ENCODE measurements at regions not wholly inside any gene's neighbourhood (a gene's known extent, or its start where the extent isn't known, plus 50 kb on each side); places are given as distances from the start of the nearest gene placed in this dataset.

DNA sequence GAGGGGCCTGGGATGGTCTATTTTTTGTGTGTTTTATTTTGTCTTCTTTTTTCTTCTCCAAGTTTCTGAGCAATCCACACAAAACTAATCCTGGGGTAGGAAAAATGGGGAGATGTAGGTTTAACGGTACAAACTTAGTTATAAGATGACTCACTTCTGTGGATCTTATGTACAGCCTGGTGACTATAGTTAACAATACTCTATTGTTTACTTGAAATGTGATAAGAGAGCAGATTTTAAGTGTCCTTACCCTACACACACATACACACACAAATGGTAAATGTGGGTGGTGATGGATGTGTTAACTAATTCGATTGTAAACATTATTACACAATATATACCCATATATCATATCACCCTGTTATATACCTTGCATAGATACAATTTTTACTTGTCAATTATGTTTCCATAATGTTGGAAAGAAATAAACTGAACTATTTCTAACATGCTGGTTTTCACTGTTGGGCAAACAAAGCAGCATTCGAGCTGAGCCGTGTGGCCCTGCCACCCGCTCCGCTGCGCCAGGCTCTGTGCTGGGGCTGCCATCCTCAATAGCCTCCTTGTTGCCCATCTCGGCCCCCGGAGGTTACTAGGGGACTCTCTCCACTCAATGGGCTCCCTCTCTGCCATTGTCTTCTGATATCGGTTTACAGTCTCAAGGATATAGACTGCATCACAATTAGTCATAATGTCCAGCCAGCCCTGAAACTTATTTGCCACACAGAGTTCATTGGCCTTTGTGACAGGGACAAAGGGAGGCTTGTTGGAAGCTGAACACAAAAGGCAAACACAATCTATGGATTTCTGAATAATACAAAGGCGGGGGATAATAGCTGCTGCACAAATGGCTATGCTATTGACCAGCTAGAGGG lies 380.3 kb upstream of the MAF start:
- ChIA-PET POLR2A (no interaction called here), CTCF (interaction anchor here (0.9 kb wide), 1 partner anchor 9 kb away, joined by 4 read pairs; no protein-coding TSS in a partner anchor)
- Histone ChIP-seq H3K4me3 (ENCODE audit: low read depth, low read length) (no peak overlapping the region), H3K27me3 (ENCODE audit: control insufficient read depth, insufficient read depth, low read length) (no peaks in the 10 kb centered on the region), H3K36me3 (ENCODE audit: control insufficient read depth, insufficient read depth, low read length) (no peaks in the 10 kb centered on the region)
- DNase-seq (ENCODE audit: low read depth) = no peak
- TF ChIP-seq, protein P1, sequence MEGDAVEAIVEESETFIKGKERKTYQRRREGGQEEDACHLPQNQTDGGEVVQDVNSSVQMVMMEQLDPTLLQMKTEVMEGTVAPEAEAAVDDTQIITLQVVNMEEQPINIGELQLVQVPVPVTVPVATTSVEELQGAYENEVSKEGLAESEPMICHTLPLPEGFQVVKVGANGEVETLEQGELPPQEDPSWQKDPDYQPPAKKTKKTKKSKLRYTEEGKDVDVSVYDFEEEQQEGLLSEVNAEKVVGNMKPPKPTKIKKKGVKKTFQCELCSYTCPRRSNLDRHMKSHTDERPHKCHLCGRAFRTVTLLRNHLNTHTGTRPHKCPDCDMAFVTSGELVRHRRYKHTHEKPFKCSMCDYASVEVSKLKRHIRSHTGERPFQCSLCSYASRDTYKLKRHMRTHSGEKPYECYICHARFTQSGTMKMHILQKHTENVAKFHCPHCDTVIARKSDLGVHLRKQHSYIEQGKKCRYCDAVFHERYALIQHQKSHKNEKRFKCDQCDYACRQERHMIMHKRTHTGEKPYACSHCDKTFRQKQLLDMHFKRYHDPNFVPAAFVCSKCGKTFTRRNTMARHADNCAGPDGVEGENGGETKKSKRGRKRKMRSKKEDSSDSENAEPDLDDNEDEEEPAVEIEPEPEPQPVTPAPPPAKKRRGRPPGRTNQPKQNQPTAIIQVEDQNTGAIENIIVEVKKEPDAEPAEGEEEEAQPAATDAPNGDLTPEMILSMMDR (IDR thresholded peaks at IDR 0.05; ENCODE audit: insufficient read depth, low read depth, low read length) = no peak

DNA sequence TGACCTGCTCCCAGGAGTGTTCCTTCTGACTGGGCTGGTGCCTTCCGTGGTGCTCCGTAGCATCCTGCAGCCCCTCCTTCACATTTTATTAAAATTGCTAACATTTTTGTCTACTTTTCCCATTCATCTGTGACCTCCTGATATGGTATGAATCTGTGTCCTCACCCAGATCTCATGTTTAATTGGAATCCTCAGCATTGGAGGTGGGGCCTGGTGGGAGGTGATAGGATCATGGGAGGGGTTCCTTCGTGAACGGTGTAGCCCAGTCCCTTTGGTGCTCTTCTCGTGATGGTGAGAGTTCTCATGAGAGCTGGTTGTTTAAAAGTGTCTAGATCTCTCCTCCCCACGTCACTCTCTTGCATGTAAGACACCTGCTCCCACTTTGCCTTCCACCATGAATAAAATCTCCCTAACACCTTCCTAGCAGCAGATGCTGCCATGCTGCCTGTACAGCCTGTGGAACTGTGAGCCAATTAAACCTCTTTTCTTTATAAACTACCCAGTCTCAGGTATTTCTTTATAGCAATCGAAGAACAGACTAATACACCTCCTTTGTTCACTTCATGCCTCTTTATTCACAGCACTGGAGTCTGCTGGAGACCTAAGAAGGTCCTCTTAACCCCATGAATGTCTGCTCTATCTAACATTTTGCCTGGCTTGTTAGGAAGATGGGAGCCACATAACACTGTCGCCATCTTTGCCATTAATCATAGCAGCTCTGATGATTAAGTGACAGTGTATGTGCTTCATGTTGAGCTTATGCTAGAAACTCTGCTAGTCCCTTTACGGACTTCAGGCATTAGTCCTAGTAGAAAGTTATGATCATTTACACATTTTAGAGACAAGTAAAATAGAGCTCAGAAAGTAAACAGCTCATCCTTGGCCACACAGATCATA lies 377.7 kb upstream of the MAF start:
- Histone ChIP-seq H3K27me3 (ENCODE audit: control insufficient read depth, insufficient read depth, low read length) (no peaks in the 10 kb centered on the region), H3K4me3 (ENCODE audit: low read depth, low read length) (no peak overlapping the region), H3K36me3 (ENCODE audit: control insufficient read depth, insufficient read depth, low read length) (no peaks in the 10 kb centered on the region)
- POLR2A ChIA-PET = no interaction called here
- no peak for DNase-seq (ENCODE audit: low read depth)
- TF ChIP-seq, protein P1 (IDR thresholded peaks at IDR 0.05; ENCODE audit: insufficient read depth, low read depth, low read length) = no peak
- CTCF ChIA-PET = no interaction called here

DNA sequence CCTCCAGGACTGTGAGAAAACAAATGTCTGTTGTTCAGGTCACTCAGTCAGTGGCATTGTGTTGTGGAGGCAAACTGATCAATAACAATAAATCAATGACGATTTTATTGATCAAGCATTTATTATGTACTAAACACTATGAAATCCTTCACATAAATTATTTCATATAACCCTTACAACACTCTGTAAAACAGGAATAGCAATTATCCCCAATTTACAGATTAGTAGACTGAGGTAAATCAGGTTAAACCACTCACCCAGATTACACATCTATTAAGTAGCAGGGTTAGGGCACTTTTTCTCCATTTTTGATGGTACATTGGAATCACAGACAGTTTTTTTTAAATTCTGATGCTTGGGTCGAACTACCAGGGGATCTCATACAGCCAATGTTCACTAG lies 372.8 kb upstream of the MAF start:
- Histone ChIP-seq H3K27me3 (ENCODE audit: control insufficient read depth, insufficient read depth, low read length) (no peaks in the 10 kb centered on the region), H3K4me3 (ENCODE audit: low read depth, low read length) (no peak overlapping the region), H3K36me3 (ENCODE audit: control insufficient read depth, insufficient read depth, low read length) (no peaks in the 10 kb centered on the region)
- TF ChIP-seq, protein P1 (IDR thresholded peaks at IDR 0.05; ENCODE audit: insufficient read depth, low read depth, low read length) = no peak
- ChIA-PET CTCF (no interaction called here), POLR2A (no interaction called here)
- DNase-seq (ENCODE audit: low read depth) = no peak

DNA sequence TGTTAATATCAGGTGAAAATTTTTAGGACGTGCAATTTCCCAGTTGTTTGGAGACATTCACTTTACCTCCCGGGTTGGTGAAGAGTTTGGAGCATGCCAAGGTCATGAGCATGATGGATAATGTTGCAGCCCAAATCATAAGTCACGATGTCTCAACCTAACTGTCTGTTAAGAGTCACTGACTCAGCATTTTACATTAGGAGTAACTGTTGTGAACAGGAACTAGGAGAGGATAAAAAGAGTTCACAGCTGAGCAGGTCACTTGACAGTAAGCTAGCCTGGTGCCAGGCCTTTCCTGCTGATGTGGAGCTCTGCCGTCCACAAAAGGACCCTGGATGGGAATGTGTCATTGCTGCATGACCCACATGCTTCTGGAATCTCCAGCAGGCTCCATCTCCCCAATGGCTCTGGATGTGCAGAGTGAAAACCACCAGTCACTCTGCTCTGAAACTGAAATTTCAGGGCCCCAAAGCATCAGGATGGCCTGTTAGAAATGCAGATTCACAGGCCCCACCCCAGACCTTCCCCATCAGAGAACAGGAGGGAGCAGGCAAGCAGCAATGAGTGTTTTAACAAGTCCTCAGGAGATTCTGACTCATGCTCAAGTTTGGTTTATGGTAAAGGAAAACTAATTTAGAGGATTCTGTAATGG lies 371.6 kb upstream of the MAF start:
- DNase-seq (ENCODE audit: low read depth) = no peak
- Histone ChIP-seq H3K36me3 (ENCODE audit: control insufficient read depth, insufficient read depth, low read length) (no peaks in the 10 kb centered on the region), H3K4me3 (ENCODE audit: low read depth, low read length) (no peak overlapping the region), H3K27me3 (ENCODE audit: control insufficient read depth, insufficient read depth, low read length) (no peaks in the 10 kb centered on the region)
- CTCF ChIA-PET = interaction anchor here (1.2 to 1.4 kb wide), 2 partner anchors 8 to 12 kb away, joined by 3 to 4 read pairs; no protein-coding TSS in a partner anchor
- TF ChIP-seq, protein P1 (IDR thresholded peaks at IDR 0.05; ENCODE audit: insufficient read depth, low read depth, low read length) = no peak
- POLR2A ChIA-PET = no interaction called here

DNA sequence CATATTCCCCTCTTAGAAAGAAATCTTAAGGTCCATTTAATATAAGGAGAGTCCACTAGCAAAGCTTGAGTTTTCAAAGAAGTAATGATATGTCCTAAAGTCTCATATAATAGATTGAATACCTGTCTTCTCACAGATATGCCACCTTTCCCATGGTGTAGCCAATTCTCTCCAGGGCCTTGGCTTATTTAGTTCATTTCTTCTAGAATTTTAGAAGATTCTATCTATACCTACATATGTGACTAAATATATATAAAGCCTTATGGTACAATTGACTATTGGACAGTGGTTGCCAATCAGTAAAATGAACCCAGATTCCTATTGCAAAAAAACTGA lies 370.7 kb upstream of the MAF start:
- TF ChIP-seq, protein P1 (IDR thresholded peaks at IDR 0.05; ENCODE audit: insufficient read depth, low read depth, low read length) = no peak
- ChIA-PET POLR2A (no interaction called here), CTCF (interaction anchor here (1.2 to 1.4 kb wide), 2 partner anchors 9 to 19 kb away, joined by 3 to 4 read pairs; no protein-coding TSS in a partner anchor)
- Histone ChIP-seq H3K36me3 (ENCODE audit: control insufficient read depth, insufficient read depth, low read length) (no peaks in the 10 kb centered on the region), H3K27me3 (ENCODE audit: control insufficient read depth, insufficient read depth, low read length) (no peaks in the 10 kb centered on the region), H3K4me3 (ENCODE audit: low read depth, low read length) (no peak overlapping the region)
- DNase-seq (ENCODE audit: low read depth) = no peak

All from BJ (cell line).